HL-60 (cell line): ENCODE measurements at regions not wholly inside any gene's neighbourhood (a gene's known extent, or its start where the extent isn't known, plus 50 kb on each side); places are given as distances from the start of the nearest gene placed in this dataset.

ENCODE experiments used
- DNase-seq, 2 experiments: peaks; one replicate each; pipeline ENCODE4 v3.0.0-alpha.2; 2010 to 2020; ENCODE audit warnings: low read depth in 1 of 2, low spot score in 1 of 2
- H3K27ac ChIP-seq: fragments of 250-450 bp; sonication (Bioruptor Pico); replicated peaks from 2 replicates; pipeline ENCODE4 v1.5.1; 2020; ENCODE audit warnings: mild to moderate bottlenecking, moderate library complexity
- H3K27me3 ChIP-seq: fragments of 250-450 bp; sonication (Bioruptor Pico); 2 replicates; pipeline ENCODE4 v1.5.1; 2021; ENCODE audit warnings: mild to moderate bottlenecking, moderate library complexity; ENCODE audit not compliant: insufficient read depth, poor library complexity, severe bottlenecking
- H3K4me3 ChIP-seq: replicated peaks from 2 replicates; pipeline ENCODE4 v1.5.1; 2011; ENCODE audit warnings: mild to moderate bottlenecking, control low read depth, low read length; ENCODE audit not compliant: insufficient read depth
- GABPA ChIP-seq: IDR thresholded peaks from 2 replicates; pipeline ENCODE4 v1.6.1; 2012; ENCODE audit warnings: low read depth
- POLR2AphosphoS5 ChIP-seq: IDR thresholded peaks from 2 replicates; pipeline ENCODE4 v1.6.1; 2012; ENCODE audit warnings: low read depth
- SPI1 ChIP-seq: IDR thresholded peaks from 2 replicates; pipeline ENCODE4 v1.6.1; 2012; ENCODE audit warnings: low read depth, mild to moderate bottlenecking, borderline replicate concordance
- TF ChIP-seq, protein P1 (sequence below): IDR thresholded peaks from 2 replicates; pipeline ENCODE4 v1.6.1; 2012; ENCODE audit warnings: low read depth; ENCODE audit not compliant: insufficient replicate concordance
- TF ChIP-seq, protein P2 (sequence below): IDR thresholded peaks from one replicate; pipeline ENCODE4 v1.5.1; 2011; ENCODE audit warnings: low read length, control low read depth, inconsistent platforms; ENCODE audit not compliant: insufficient read depth

DNA sequence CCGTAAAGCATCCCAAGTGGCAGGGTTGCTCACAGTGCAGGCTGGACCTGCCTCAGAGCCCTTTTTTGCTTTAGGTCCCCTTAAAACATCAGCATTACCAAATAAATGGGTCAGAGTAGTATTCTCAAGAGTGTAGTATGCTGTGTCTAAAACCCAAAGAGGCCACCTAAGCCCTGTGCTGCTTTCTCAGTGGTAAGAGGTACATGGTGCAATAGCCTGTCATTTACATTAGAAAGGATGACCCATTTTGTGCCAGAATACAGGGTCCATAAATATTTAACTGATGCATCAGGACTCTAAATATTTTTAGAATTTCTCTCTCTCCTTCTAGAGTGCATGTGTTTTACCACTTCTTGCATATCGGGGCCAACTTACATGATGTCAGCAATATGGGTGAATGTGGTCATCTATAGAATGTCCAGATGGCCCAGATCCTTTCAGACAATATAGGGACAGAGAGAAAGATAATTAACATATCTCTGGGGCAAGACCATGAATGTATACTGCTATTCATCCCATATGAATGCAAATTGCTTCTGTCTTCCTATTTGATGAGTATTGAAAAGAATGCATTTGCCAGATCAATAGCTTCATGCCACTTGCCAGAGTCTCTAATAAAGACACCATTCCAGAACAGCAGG is 329.2 kb downstream of the PMP22 start:
- no peak overlapping the region for H3K4me3 ChIP-seq
- no peaks in the 10 kb centered on the region for H3K27me3 ChIP-seq
- no peak overlapping the region for H3K27ac ChIP-seq
- no peak for DNase-seq
- TF ChIP-seq, protein P1, sequence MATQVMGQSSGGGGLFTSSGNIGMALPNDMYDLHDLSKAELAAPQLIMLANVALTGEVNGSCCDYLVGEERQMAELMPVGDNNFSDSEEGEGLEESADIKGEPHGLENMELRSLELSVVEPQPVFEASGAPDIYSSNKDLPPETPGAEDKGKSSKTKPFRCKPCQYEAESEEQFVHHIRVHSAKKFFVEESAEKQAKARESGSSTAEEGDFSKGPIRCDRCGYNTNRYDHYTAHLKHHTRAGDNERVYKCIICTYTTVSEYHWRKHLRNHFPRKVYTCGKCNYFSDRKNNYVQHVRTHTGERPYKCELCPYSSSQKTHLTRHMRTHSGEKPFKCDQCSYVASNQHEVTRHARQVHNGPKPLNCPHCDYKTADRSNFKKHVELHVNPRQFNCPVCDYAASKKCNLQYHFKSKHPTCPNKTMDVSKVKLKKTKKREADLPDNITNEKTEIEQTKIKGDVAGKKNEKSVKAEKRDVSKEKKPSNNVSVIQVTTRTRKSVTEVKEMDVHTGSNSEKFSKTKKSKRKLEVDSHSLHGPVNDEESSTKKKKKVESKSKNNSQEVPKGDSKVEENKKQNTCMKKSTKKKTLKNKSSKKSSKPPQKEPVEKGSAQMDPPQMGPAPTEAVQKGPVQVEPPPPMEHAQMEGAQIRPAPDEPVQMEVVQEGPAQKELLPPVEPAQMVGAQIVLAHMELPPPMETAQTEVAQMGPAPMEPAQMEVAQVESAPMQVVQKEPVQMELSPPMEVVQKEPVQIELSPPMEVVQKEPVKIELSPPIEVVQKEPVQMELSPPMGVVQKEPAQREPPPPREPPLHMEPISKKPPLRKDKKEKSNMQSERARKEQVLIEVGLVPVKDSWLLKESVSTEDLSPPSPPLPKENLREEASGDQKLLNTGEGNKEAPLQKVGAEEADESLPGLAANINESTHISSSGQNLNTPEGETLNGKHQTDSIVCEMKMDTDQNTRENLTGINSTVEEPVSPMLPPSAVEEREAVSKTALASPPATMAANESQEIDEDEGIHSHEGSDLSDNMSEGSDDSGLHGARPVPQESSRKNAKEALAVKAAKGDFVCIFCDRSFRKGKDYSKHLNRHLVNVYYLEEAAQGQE: no peak
- TF ChIP-seq POLR2AphosphoS5 (no peak), GABPA (no peak), SPI1 (no peak)
- TF ChIP-seq, protein P2, sequence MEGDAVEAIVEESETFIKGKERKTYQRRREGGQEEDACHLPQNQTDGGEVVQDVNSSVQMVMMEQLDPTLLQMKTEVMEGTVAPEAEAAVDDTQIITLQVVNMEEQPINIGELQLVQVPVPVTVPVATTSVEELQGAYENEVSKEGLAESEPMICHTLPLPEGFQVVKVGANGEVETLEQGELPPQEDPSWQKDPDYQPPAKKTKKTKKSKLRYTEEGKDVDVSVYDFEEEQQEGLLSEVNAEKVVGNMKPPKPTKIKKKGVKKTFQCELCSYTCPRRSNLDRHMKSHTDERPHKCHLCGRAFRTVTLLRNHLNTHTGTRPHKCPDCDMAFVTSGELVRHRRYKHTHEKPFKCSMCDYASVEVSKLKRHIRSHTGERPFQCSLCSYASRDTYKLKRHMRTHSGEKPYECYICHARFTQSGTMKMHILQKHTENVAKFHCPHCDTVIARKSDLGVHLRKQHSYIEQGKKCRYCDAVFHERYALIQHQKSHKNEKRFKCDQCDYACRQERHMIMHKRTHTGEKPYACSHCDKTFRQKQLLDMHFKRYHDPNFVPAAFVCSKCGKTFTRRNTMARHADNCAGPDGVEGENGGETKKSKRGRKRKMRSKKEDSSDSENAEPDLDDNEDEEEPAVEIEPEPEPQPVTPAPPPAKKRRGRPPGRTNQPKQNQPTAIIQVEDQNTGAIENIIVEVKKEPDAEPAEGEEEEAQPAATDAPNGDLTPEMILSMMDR: no peak

- TF ChIP-seq POLR2AphosphoS5 (no peak), GABPA (no peak), SPI1 (no peak)
- TF ChIP-seq, protein P1: no peak
- TF ChIP-seq, protein P2: no peak
- DNase-seq: no peak
- Histone ChIP-seq H3K4me3 (no peak overlapping the region), H3K27ac (no peak overlapping the region), H3K27me3 (no peaks in the 10 kb centered on the region)
These were observed 329.8 kb downstream of the PMP22 start for GRCh38 chr17:14935139-14935841.

DNA sequence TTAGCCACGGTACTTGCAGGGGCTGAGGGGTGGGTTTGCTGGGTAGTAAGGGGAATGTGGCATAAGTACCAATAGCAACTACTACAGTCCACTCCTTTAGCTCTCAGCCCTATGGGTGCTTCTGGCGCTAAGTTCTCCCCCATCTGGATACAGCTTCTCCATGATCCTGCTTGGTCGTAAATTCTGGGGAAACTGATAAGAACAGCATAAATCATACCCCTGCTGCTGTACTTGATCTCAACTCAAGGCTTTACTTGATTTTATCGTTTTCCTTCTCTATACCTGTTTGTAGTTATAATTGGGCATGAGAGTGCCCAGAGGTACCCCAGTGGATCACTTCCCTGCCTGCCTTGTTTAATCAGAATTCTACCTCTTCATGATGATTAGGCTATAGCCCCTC is 331.4 kb downstream of the PMP22 start:
- no peak overlapping the region for H3K27ac ChIP-seq
- no peak for DNase-seq
- H3K4me3 ChIP-seq: no peak overlapping the region
- TF ChIP-seq SPI1: no peak
- TF ChIP-seq POLR2AphosphoS5: no peak
- no peak for TF ChIP-seq GABPA
- TF ChIP-seq, protein P1: no peak
- TF ChIP-seq, protein P2: no peak
- no peaks in the 10 kb centered on the region for H3K27me3 ChIP-seq
